HCT116 (cell line): ENCODE measurements at regions not wholly inside any gene's neighbourhood (a gene's known extent, or its start where the extent isn't known, plus 50 kb on each side); places are given as distances from the start of the nearest gene placed in this dataset.

Source experiments
- ATAC-seq: fragments of 200-7000 bp; cut with Tn5 transposase; 2 replicates; pipeline ENCODE4 v1.9.1; 2020; ENCODE audit warnings: mild to moderate bottlenecking, moderate library complexity
- BruUV-seq: library from RNA; stranded (reverse); fragments of 400-500 nt; replicated peaks from 2 replicates; lab custom pipeline; 2021; lab: Mats Ljungman, UMichigan
- CTCF ChIA-PET: fragments of 300-600 bp; sonication (Branson Sonifier 250); formaldehyde crosslinking; loops from one replicate; lab custom pipeline; 2021; ENCODE audit warnings: antibody characterized with exemption; lab: Charles Lee
- POLR2A ChIA-PET: fragments of 300-600, 350-600 bp; sonication (Branson Sonifier 250); formaldehyde crosslinking; loops from one replicate; lab custom pipeline; 2021; ENCODE audit warnings: antibody characterized with exemption; lab: Charles Lee
- RAD21 ChIA-PET, 2 experiments: fragments of 300-600 bp; sonication (Branson Sonifier 250); formaldehyde crosslinking; loops; one replicate each; lab custom pipeline; 2023; ENCODE audit warnings: low total read pairs in 2 of 2; ENCODE audit not compliant: uncharacterized antibody in 2 of 2, unreplicated experiment in 2 of 2, low non-redundant PET in 1 of 2; lab: Charles Lee
- DNase-seq: peaks from one replicate; pipeline ENCODE4 v3.0.0-alpha.2; 2010; ENCODE audit warnings: low read depth, low spot score
- H2AFZ ChIP-seq: fragments of 200-600 bp; shearing (Covaris generic), sonication (generic); 2 replicates; pipeline ENCODE4 v1.6.1; 2017; ENCODE audit warnings: low read depth, mixed run types, mixed read lengths, antibody characterized with exemption, low read length; ENCODE audit not compliant: poor library complexity, severe bottlenecking
- H3K27ac ChIP-seq: 2 replicates; pipeline ENCODE4 v1.5.1; 2012; ENCODE audit warnings: low read depth, low read length
- H3K27me3 ChIP-seq: fragments of 200-600 bp; sonication (generic); 2 replicates; pipeline ENCODE4 v1.6.1; 2016; ENCODE audit warnings: mixed run types, low read length, mixed read lengths; ENCODE audit not compliant: insufficient read depth
- H3K36me3 ChIP-seq, 2 experiments: fragments of 200-500 bp in 1 of 2; fragments of 200-600 bp in 1 of 2; sonication (Bioruptor generic) in 1 of 2; sonication (generic) in 1 of 2; 2 replicates each; pipeline versions ENCODE4 v1.5.1 to v1.6.1; 2014 to 2016; ENCODE audit warnings: low read length in 2 of 2, inconsistent platforms in 1 of 2, mixed read lengths in 1 of 2, mixed run types in 1 of 2; ENCODE audit not compliant: insufficient read depth in 2 of 2, control insufficient read depth in 1 of 2
- H3K4me1 ChIP-seq, 2 experiments: fragments of 200-600 bp in 1 of 2; sonication (generic) in 1 of 2; 2 replicates each; pipeline versions ENCODE4 v1.5.1 to v1.6.1; 2012 to 2017; ENCODE audit warnings: low read length in 2 of 2, inconsistent platforms in 1 of 2, mild to moderate bottlenecking in 1 of 2, mixed read lengths in 1 of 2, mixed run types in 1 of 2, moderate library complexity in 1 of 2; ENCODE audit not compliant: insufficient read depth in 2 of 2, control insufficient read depth in 1 of 2
- H3K4me2 ChIP-seq: fragments of 200-600 bp; sonication (generic); 2 replicates; pipeline ENCODE4 v1.6.1; 2017; ENCODE audit warnings: mixed run types, low read length, mixed read lengths
- H3K4me3 ChIP-seq, 2 experiments: fragments of 200-600 bp in 1 of 2; sonication (generic) in 1 of 2; replicated peaks in 1 of 2; 2 replicates each; pipeline ENCODE4 v1.5.1; 2011 to 2016; ENCODE audit warnings: low read length in 2 of 2, control low read depth in 1 of 2, low read depth in 1 of 2, mild to moderate bottlenecking in 1 of 2, mixed read lengths in 1 of 2, mixed run types in 1 of 2
- H3K79me2 ChIP-seq: fragments of 200-600 bp; sonication (generic); 2 replicates; pipeline ENCODE4 v1.6.1; 2017; ENCODE audit warnings: mild to moderate bottlenecking, mixed run types, low read length, moderate library complexity, mixed read lengths; ENCODE audit not compliant: insufficient read depth
- H3K9ac ChIP-seq: fragments of 200-600 bp; sonication (generic); 2 replicates; pipeline ENCODE4 v1.6.1; 2016; ENCODE audit warnings: low read length, mixed read lengths
- H3K9me2 ChIP-seq: fragments of 200-600 bp; sonication (generic), shearing (Covaris generic); 2 replicates; pipeline ENCODE4 v1.6.1; 2017; ENCODE audit warnings: mixed run types, mild to moderate bottlenecking, moderate library complexity; ENCODE audit not compliant: insufficient read depth
- H3K9me3 ChIP-seq, 2 experiments: fragments of 200-500 bp in 1 of 2; fragments of 200-600 bp in 1 of 2; sonication (Bioruptor generic) in 1 of 2; sonication (generic) in 1 of 2; 2 replicates each; pipeline ENCODE4 v1.6.1; 2014 to 2017; ENCODE audit warnings: low read length in 2 of 2, mixed read lengths in 2 of 2, inconsistent platforms in 1 of 2, low read depth in 1 of 2, mild to moderate bottlenecking in 1 of 2, mixed run types in 1 of 2, moderate library complexity in 1 of 2; ENCODE audit not compliant: control insufficient read depth in 1 of 2, insufficient read depth in 1 of 2
- H4K20me1 ChIP-seq: fragments of 200-600 bp; sonication (generic), shearing (Covaris generic); 2 replicates; pipeline ENCODE4 v1.6.1; 2017; ENCODE audit warnings: mixed run types, mild to moderate bottlenecking, moderate library complexity; ENCODE audit not compliant: insufficient read depth
- SP1 ChIP-seq: IDR thresholded peaks from 2 replicates; pipeline ENCODE4 v1.6.1; 2012; ENCODE audit warnings: low read depth
- TCF7L2 ChIP-seq: IDR thresholded peaks from 2 replicates; pipeline ENCODE4 v1.7.0; 2011; ENCODE audit warnings: borderline replicate concordance, inconsistent platforms; ENCODE audit not compliant: insufficient read depth, insufficient read length; ENCODE audit errors: extremely low read depth
- ZFX ChIP-seq: fragments of 450-650 bp; IDR thresholded peaks from 2 replicates; pipeline ENCODE4 v1.6.1; 2017
- intact Hi-C: fragments of 100-400 bp; cut with micrococcal nuclease; formaldehyde crosslinking; loops from 2 replicates; pipeline ENCODE4 v1.10.0; 2022
- TF ChIP-seq, protein P1 (sequence below), 3 experiments: fragments of 200-600 bp in 1 of 3; sonication (generic) in 1 of 3; IDR thresholded peaks in 2 of 3; conservative IDR thresholded peaks in 1 of 3; 2 replicates each; pipeline ENCODE4 v1.5.1; 2012 to 2017; ENCODE audit warnings: low read depth in 2 of 3, low read length in 2 of 3, antibody characterized with exemption in 1 of 3, borderline replicate concordance in 1 of 3, control low read depth in 1 of 3, mild to moderate bottlenecking in 1 of 3, mixed read lengths in 1 of 3, mixed run types in 1 of 3, moderate library complexity in 1 of 3; ENCODE audit not compliant: insufficient read depth in 1 of 3
- TF ChIP-seq, protein P2 (sequence below): IDR thresholded peaks from 2 replicates; pipeline ENCODE4 v1.6.1; 2011; ENCODE audit warnings: mild to moderate bottlenecking, low read length, moderate library complexity; ENCODE audit not compliant: insufficient replicate concordance; ENCODE audit errors: extremely low read depth
- TF ChIP-seq, protein P3 (sequence below): IDR thresholded peaks from 2 replicates; pipeline ENCODE4 v1.6.1; 2012

DNA sequence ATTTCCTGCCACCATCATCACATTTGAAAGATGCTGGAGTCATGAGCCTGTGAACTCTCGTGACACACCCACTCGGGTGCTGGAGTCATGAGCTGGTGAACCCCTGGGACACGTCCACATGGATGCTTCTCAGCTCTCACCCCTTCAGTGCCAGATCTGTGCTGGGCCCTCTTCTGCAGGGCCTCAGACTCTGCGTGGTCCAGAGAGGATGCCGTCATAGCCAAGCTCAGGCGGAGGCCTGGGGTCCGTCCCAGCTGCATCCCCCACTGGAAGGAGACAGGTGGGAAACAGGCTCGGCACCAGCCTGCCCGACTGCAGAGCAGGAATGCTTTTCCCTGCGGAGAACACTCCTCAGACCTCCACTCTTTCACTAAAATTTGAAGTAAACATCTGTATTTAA is 156.5 kb upstream of the PPP2R2D start:
- CTCF ChIA-PET = no interaction called here

More for the DNA sequence above, 156.5 kb upstream of the PPP2R2D start:
- DNase-seq (no peak), ATAC-seq (no peak)
- RAD21 ChIA-PET = no interaction called here
- no peaks in the 10 kb centered on the region for H3K9me3 ChIP-seq
- H2AFZ ChIP-seq = no peak overlapping the region
- no peaks in the 10 kb centered on the region for H3K79me2 ChIP-seq
- H4K20me1 ChIP-seq = no peaks in the 10 kb centered on the region
- POLR2A ChIA-PET = no interaction called here
- H3K4me2 ChIP-seq = no peak overlapping the region
- no peak overlapping the region for H3K9ac ChIP-seq
- H3K27me3 ChIP-seq = no peaks in the 10 kb centered on the region
- TF ChIP-seq, protein P1, sequence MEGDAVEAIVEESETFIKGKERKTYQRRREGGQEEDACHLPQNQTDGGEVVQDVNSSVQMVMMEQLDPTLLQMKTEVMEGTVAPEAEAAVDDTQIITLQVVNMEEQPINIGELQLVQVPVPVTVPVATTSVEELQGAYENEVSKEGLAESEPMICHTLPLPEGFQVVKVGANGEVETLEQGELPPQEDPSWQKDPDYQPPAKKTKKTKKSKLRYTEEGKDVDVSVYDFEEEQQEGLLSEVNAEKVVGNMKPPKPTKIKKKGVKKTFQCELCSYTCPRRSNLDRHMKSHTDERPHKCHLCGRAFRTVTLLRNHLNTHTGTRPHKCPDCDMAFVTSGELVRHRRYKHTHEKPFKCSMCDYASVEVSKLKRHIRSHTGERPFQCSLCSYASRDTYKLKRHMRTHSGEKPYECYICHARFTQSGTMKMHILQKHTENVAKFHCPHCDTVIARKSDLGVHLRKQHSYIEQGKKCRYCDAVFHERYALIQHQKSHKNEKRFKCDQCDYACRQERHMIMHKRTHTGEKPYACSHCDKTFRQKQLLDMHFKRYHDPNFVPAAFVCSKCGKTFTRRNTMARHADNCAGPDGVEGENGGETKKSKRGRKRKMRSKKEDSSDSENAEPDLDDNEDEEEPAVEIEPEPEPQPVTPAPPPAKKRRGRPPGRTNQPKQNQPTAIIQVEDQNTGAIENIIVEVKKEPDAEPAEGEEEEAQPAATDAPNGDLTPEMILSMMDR (IDR thresholded peaks at IDR 0.05 in 2 of 3, conservative IDR thresholded peaks at IDR 0.05 in 1 of 3; ENCODE audit: borderline replicate concordance in 1 of 3, insufficient read depth in 1 of 3, low read depth in 2 of 3, low read length in 2 of 3) = no peak
- TF ChIP-seq SP1 (no peak), ZFX (no peak), TCF7L2 (no peak)
- TF ChIP-seq, protein P2, sequence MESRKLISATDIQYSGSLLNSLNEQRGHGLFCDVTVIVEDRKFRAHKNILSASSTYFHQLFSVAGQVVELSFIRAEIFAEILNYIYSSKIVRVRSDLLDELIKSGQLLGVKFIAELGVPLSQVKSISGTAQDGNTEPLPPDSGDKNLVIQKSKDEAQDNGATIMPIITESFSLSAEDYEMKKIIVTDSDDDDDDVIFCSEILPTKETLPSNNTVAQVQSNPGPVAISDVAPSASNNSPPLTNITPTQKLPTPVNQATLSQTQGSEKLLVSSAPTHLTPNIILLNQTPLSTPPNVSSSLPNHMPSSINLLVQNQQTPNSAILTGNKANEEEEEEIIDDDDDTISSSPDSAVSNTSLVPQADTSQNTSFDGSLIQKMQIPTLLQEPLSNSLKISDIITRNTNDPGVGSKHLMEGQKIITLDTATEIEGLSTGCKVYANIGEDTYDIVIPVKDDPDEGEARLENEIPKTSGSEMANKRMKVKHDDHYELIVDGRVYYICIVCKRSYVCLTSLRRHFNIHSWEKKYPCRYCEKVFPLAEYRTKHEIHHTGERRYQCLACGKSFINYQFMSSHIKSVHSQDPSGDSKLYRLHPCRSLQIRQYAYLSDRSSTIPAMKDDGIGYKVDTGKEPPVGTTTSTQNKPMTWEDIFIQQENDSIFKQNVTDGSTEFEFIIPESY = no peak
- TF ChIP-seq, protein P3, sequence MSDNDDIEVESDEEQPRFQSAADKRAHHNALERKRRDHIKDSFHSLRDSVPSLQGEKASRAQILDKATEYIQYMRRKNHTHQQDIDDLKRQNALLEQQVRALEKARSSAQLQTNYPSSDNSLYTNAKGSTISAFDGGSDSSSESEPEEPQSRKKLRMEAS = no peak
- no peak overlapping the region for H3K4me3 ChIP-seq
- intact Hi-C loops = no loop called here
- BruUV-seq = no TSS peak
- no peaks in the 10 kb centered on the region for H3K36me3 ChIP-seq
- no peaks in the 10 kb centered on the region for H3K9me2 ChIP-seq
- no peaks in the 10 kb centered on the region for H3K4me1 ChIP-seq
- H3K27ac ChIP-seq = no peak overlapping the region
